ENCODE measurements at regions not wholly inside any gene's neighbourhood (a gene's known extent, or its start where the extent isn't known, plus 50 kb on each side); places are given as distances from the start of the nearest gene placed in this dataset.

GRCh38 chr10:33529234-33529633, 194.8 kb upstream of the NRP1 start:
- H3K9me3 ChIP-seq (ENCODE audit: control insufficient read depth in 2 of 2, low read length in 2 of 2), result no peaks in the 10 kb centered on the region
- Mint-ChIP-seq H3K27me3 (peaks cover 19% of the 10 kb centered on the region), H3K36me3 (no peaks in the 10 kb centered on the region), H3K4me3 (no peak overlapping the region), H3K9me3 (peaks cover 0 to 5% (median 3%) of the 10 kb centered on the region in 7 donors), H3K4me1 (no peaks in the 10 kb centered on the region), H3K27ac (no peak overlapping the region)
- H3K4me3 ChIP-seq (ENCODE audit: low read depth, low read length), result no peak overlapping the region
- H3K4me1 ChIP-seq (ENCODE audit: control insufficient read depth, insufficient read depth, low read length, poor library complexity, severe bottlenecking), result no peaks in the 10 kb centered on the region
- no peak for ATAC-seq (ENCODE audit: low read depth in 2 of 2)
- H3K36me3 ChIP-seq (ENCODE audit: control insufficient read depth, insufficient read depth, low read length), result no peaks in the 10 kb centered on the region
- DNase-seq, result no peak
- H3K27me3 ChIP-seq (ENCODE audit: control insufficient read depth, insufficient read depth, low read length), result no peaks in the 10 kb centered on the region
- no peak overlapping the region for H3K27ac ChIP-seq (ENCODE audit: insufficient read depth, low read length, poor library complexity, severe bottlenecking)

- Mint-ChIP-seq H3K27ac (no peak overlapping the region), H3K9me3 (peaks cover 0 to 5% (median 0%) of the 10 kb centered on the region in 7 donors), H3K4me1 (no peaks in the 10 kb centered on the region), H3K4me3 (no peak overlapping the region), H3K27me3 (peaks cover 12% of the 10 kb centered on the region), H3K36me3 (no peaks in the 10 kb centered on the region)
- Histone ChIP-seq H3K27ac (ENCODE audit: insufficient read depth, low read length, poor library complexity, severe bottlenecking) (no peak overlapping the region), H3K4me1 (ENCODE audit: control insufficient read depth, insufficient read depth, low read length, poor library complexity, severe bottlenecking) (no peaks in the 10 kb centered on the region), H3K9me3 (ENCODE audit: control insufficient read depth in 2 of 2, low read length in 2 of 2) (no peaks in the 10 kb centered on the region), H3K4me3 (ENCODE audit: low read depth, low read length) (no peak overlapping the region), H3K36me3 (ENCODE audit: control insufficient read depth, insufficient read depth, low read length) (no peaks in the 10 kb centered on the region), H3K27me3 (ENCODE audit: control insufficient read depth, insufficient read depth, low read length) (peaks cover 2% of the 10 kb centered on the region)
- no peak for DNase-seq
- ATAC-seq (ENCODE audit: low read depth in 2 of 2), result no peak
Observed at GRCh38 chr10:33524966-33525365, 190.5 kb upstream of the NRP1 start.

GRCh38 chr10:33524041-33524440, 189.6 kb upstream of the NRP1 start:
- peaks cover 11% of the 10 kb centered on the region for H3K27me3 Mint-ChIP-seq
- ATAC-seq (ENCODE audit: low read depth in 2 of 2), result no peak
- peaks cover 0 to 5% (median 0%) of the 10 kb centered on the region in 7 donors for H3K9me3 Mint-ChIP-seq
- DNase-seq, result no peak
- no peak overlapping the region for H3K4me3 ChIP-seq (ENCODE audit: low read depth, low read length)
- no peaks in the 10 kb centered on the region for H3K36me3 Mint-ChIP-seq
- no peaks in the 10 kb centered on the region for H3K4me1 ChIP-seq (ENCODE audit: control insufficient read depth, insufficient read depth, low read length, poor library complexity, severe bottlenecking)
- H3K9me3 ChIP-seq (ENCODE audit: control insufficient read depth in 2 of 2, low read length in 2 of 2), result no peaks in the 10 kb centered on the region
- peaks cover 2% of the 10 kb centered on the region for H3K27me3 ChIP-seq (ENCODE audit: control insufficient read depth, insufficient read depth, low read length)
- H3K4me3 Mint-ChIP-seq, result no peak overlapping the region
- no peak overlapping the region for H3K27ac Mint-ChIP-seq
- H3K4me1 Mint-ChIP-seq, result no peaks in the 10 kb centered on the region
- no peak overlapping the region for H3K27ac ChIP-seq (ENCODE audit: insufficient read depth, low read length, poor library complexity, severe bottlenecking)
- H3K36me3 ChIP-seq (ENCODE audit: control insufficient read depth, insufficient read depth, low read length), result no peaks in the 10 kb centered on the region

DNA sequence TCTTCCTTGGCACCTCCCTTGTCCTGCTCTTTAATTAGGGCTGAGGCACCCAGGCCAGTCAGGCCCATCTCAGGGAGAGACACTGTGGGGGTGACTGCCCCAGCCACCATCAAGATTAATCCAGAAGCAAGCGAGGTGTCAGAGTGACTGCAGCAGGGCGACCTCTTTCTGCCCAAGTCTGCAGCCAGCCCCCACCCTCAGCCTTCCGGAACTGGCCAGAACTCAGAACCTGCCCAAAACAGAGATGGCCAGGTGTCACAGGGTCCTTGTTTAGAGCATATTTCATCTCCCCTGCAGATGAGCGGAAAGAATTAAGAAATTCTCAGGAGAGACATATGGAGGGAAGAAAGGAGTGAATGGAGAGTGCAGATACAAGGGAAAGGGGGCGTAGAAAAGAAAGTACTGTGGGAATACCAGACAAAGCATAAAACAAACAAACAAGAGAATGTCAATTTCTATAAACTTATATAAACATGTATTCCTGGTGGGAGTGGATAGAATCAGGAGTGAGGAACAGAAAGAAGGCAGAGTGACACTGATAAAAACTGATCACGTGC, 188.8 kb upstream of the NRP1 start:
- Histone ChIP-seq H3K27me3 (ENCODE audit: control insufficient read depth, insufficient read depth, low read length) (peaks cover 2% of the 10 kb centered on the region), H3K4me3 (ENCODE audit: low read depth, low read length) (no peak overlapping the region), H3K4me1 (ENCODE audit: control insufficient read depth, insufficient read depth, low read length, poor library complexity, severe bottlenecking) (no peaks in the 10 kb centered on the region), H3K27ac (ENCODE audit: insufficient read depth, low read length, poor library complexity, severe bottlenecking) (no peak overlapping the region), H3K36me3 (ENCODE audit: control insufficient read depth, insufficient read depth, low read length) (no peaks in the 10 kb centered on the region), H3K9me3 (ENCODE audit: control insufficient read depth in 2 of 2, low read length in 2 of 2) (no peaks in the 10 kb centered on the region)
- peaks cover 11% of the 10 kb centered on the region for H3K27me3 Mint-ChIP-seq
- H3K4me3 Mint-ChIP-seq, result no peak overlapping the region
- no peaks in the 10 kb centered on the region for H3K36me3 Mint-ChIP-seq
- no peaks in the 10 kb centered on the region for H3K4me1 Mint-ChIP-seq
- no peak for ATAC-seq (ENCODE audit: low read depth in 2 of 2)
- DNase-seq, result no peak
- H3K9me3 Mint-ChIP-seq, result peaks cover 0 to 5% (median 0%) of the 10 kb centered on the region in 7 donors
- H3K27ac Mint-ChIP-seq, result no peak overlapping the region

- Histone ChIP-seq H3K9me3 (ENCODE audit: control insufficient read depth in 2 of 2, low read length in 2 of 2) (no peaks in the 10 kb centered on the region), H3K27ac (ENCODE audit: insufficient read depth, low read length, poor library complexity, severe bottlenecking) (no peak overlapping the region), H3K4me1 (ENCODE audit: control insufficient read depth, insufficient read depth, low read length, poor library complexity, severe bottlenecking) (no peaks in the 10 kb centered on the region), H3K4me3 (ENCODE audit: low read depth, low read length) (no peak overlapping the region), H3K36me3 (ENCODE audit: control insufficient read depth, insufficient read depth, low read length) (no peaks in the 10 kb centered on the region), H3K27me3 (ENCODE audit: control insufficient read depth, insufficient read depth, low read length) (peaks cover 2% of the 10 kb centered on the region)
- ATAC-seq (ENCODE audit: low read depth in 2 of 2) (no peak), DNase-seq (no peak)
- no peaks in the 10 kb centered on the region for H3K4me1 Mint-ChIP-seq
- no peaks in the 10 kb centered on the region for H3K36me3 Mint-ChIP-seq
- H3K9me3 Mint-ChIP-seq, result peaks cover 0 to 3% (median 0%) of the 10 kb centered on the region in 7 donors
- H3K27me3 Mint-ChIP-seq, result peaks cover 11% of the 10 kb centered on the region
- H3K4me3 Mint-ChIP-seq, result no peak overlapping the region
- no peak overlapping the region for H3K27ac Mint-ChIP-seq
Observed at GRCh38 chr10:33521904-33522303, 187.4 kb upstream of the NRP1 start.

DNA sequence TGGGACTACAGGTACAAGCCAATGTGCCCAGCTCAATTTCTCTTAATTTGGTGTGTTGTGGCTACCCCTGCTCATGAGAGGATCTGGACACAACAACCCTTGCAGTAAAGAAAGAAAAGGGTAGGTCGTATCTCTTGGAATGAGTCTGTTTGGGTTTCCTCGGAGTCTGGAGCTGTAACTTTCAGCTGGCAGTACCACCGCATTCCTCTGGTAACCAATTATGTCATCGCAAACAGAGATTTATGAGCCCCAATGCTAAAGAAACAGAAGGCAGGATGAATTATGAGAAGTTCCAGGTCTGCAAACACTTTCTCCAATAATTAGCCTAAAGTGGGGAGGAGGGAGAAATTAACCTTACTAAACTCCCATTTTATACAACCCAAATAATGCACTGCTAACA, 186.6 kb upstream of the NRP1 start:
- Histone ChIP-seq H3K9me3 (ENCODE audit: control insufficient read depth in 2 of 2, low read length in 2 of 2) (no peaks in the 10 kb centered on the region), H3K27me3 (ENCODE audit: control insufficient read depth, insufficient read depth, low read length) (peaks cover 2% of the 10 kb centered on the region), H3K4me3 (ENCODE audit: low read depth, low read length) (no peak overlapping the region), H3K36me3 (ENCODE audit: control insufficient read depth, insufficient read depth, low read length) (no peaks in the 10 kb centered on the region), H3K4me1 (ENCODE audit: control insufficient read depth, insufficient read depth, low read length, poor library complexity, severe bottlenecking) (no peaks in the 10 kb centered on the region), H3K27ac (ENCODE audit: insufficient read depth, low read length, poor library complexity, severe bottlenecking) (no peak overlapping the region)
- Mint-ChIP-seq H3K27ac (no peak overlapping the region), H3K4me1 (no peaks in the 10 kb centered on the region), H3K9me3 (peaks cover 0 to 2% (median 0%) of the 10 kb centered on the region in 7 donors), H3K27me3 (peaks cover 8% of the 10 kb centered on the region), H3K4me3 (no peak overlapping the region), H3K36me3 (no peaks in the 10 kb centered on the region)
- ATAC-seq (ENCODE audit: low read depth in 2 of 2) (no peak), DNase-seq (no peak)

- no peaks in the 10 kb centered on the region for H3K4me1 ChIP-seq (ENCODE audit: control insufficient read depth, insufficient read depth, low read length, poor library complexity, severe bottlenecking)
- H3K36me3 Mint-ChIP-seq, result no peaks in the 10 kb centered on the region
- H3K9me3 Mint-ChIP-seq, result peaks cover 0 to 2% (median 0%) of the 10 kb centered on the region in 7 donors
- ATAC-seq (ENCODE audit: low read depth in 2 of 2) (no peak), DNase-seq (no peak)
- H3K27ac Mint-ChIP-seq, result no peak overlapping the region
- peaks cover 7% of the 10 kb centered on the region for H3K27me3 Mint-ChIP-seq
- no peaks in the 10 kb centered on the region for H3K9me3 ChIP-seq (ENCODE audit: control insufficient read depth in 2 of 2, low read length in 2 of 2)
- no peak overlapping the region for H3K4me3 ChIP-seq (ENCODE audit: low read depth, low read length)
- no peaks in the 10 kb centered on the region for H3K36me3 ChIP-seq (ENCODE audit: control insufficient read depth, insufficient read depth, low read length)
- no peak overlapping the region for H3K4me3 Mint-ChIP-seq
- H3K4me1 Mint-ChIP-seq, result no peaks in the 10 kb centered on the region
- peaks cover 2% of the 10 kb centered on the region for H3K27me3 ChIP-seq (ENCODE audit: control insufficient read depth, insufficient read depth, low read length)
- H3K27ac ChIP-seq (ENCODE audit: insufficient read depth, low read length, poor library complexity, severe bottlenecking), result no peak overlapping the region
Observed at GRCh38 chr10:33520223-33520622, 185.8 kb upstream of the NRP1 start.

GRCh38 chr10:33519130-33519860, 184.8 kb upstream of the NRP1 start:
- Mint-ChIP-seq H3K36me3 (no peaks in the 10 kb centered on the region), H3K4me1 (no peaks in the 10 kb centered on the region), H3K27me3 (peaks cover 7% of the 10 kb centered on the region), H3K9me3 (peaks cover 0 to 2% (median 0%) of the 10 kb centered on the region in 7 donors), H3K4me3 (no peak overlapping the region), H3K27ac (no peak overlapping the region)
- no peaks in the 10 kb centered on the region for H3K9me3 ChIP-seq (ENCODE audit: control insufficient read depth in 2 of 2, low read length in 2 of 2)
- H3K4me1 ChIP-seq (ENCODE audit: control insufficient read depth, insufficient read depth, low read length, poor library complexity, severe bottlenecking), result no peaks in the 10 kb centered on the region
- H3K36me3 ChIP-seq (ENCODE audit: control insufficient read depth, insufficient read depth, low read length), result no peaks in the 10 kb centered on the region
- H3K27me3 ChIP-seq (ENCODE audit: control insufficient read depth, insufficient read depth, low read length), result peaks cover 2% of the 10 kb centered on the region
- H3K27ac ChIP-seq (ENCODE audit: insufficient read depth, low read length, poor library complexity, severe bottlenecking), result no peak overlapping the region
- DNase-seq (no peak), ATAC-seq (ENCODE audit: low read depth in 2 of 2) (no peak)
- no peak overlapping the region for H3K4me3 ChIP-seq (ENCODE audit: low read depth, low read length)

All from CD4-positive, CD25-positive, alpha-beta regulatory T cell (primary cell).